Endodermal cell (in vitro differentiated cells): ENCODE measurements at regions not wholly inside any gene's neighbourhood (a gene's known extent, or its start where the extent isn't known, plus 50 kb on each side); places are given as distances from the start of the nearest gene placed in this dataset.

Experiments used
- DNase-seq: peaks from one replicate; pipeline ENCODE4 v3.0.0-alpha.2; 2017
- H3K27ac ChIP-seq: 2 replicates; pipeline ENCODE4 v1.5.1; 2013; ENCODE audit warnings: mild to moderate bottlenecking, low read depth, low read length, moderate library complexity
- H3K27me3 ChIP-seq: 2 replicates; pipeline ENCODE4 v1.6.1; 2013; ENCODE audit warnings: mild to moderate bottlenecking, low read length, moderate library complexity; ENCODE audit not compliant: insufficient read depth, control insufficient read depth, poor library complexity, severe bottlenecking
- H3K36me3 ChIP-seq: 2 replicates; pipeline ENCODE4 v1.7.0; 2013; ENCODE audit warnings: mild to moderate bottlenecking, low read length, moderate library complexity; ENCODE audit not compliant: control insufficient read depth, insufficient read depth
- H3K4me1 ChIP-seq: one replicate; pipeline ENCODE4 v1.7.0; 2013; ENCODE audit warnings: low read length; ENCODE audit not compliant: control insufficient read depth, insufficient read depth
- H3K4me3 ChIP-seq: 2 replicates; pipeline ENCODE4 v1.5.1; 2013; ENCODE audit warnings: mild to moderate bottlenecking, low read length, moderate library complexity
- H3K9ac ChIP-seq: 2 replicates; pipeline ENCODE4 v1.6.1; 2013; ENCODE audit warnings: mild to moderate bottlenecking, low read length, moderate library complexity; ENCODE audit not compliant: poor library complexity, severe bottlenecking; ENCODE audit errors: extremely low read depth
- H3K9me3 ChIP-seq: 2 replicates; pipeline ENCODE4 v1.6.1; 2013; ENCODE audit warnings: mild to moderate bottlenecking, low read length, moderate library complexity; ENCODE audit not compliant: control insufficient read depth
- H3K27ac Mint-ChIP-seq: 2 replicates; pipeline ENCODE4 v1.8.0; 2020; ENCODE audit warnings: mixed read lengths
- H3K27me3 Mint-ChIP-seq: 2 replicates; pipeline ENCODE4 v1.8.0; 2021; ENCODE audit warnings: mild to moderate bottlenecking, mixed read lengths; ENCODE audit not compliant: insufficient read depth
- H3K36me3 Mint-ChIP-seq: 2 replicates; pipeline ENCODE4 v1.8.0; 2020; ENCODE audit warnings: low read depth, mixed read lengths
- H3K4me1 Mint-ChIP-seq: 2 replicates; pipeline ENCODE4 v1.8.0; 2020; ENCODE audit warnings: mixed read lengths
- H3K4me3 Mint-ChIP-seq: 2 replicates; pipeline ENCODE4 v1.8.0; 2020; ENCODE audit warnings: mild to moderate bottlenecking, moderate library complexity, mixed read lengths
- H3K9me3 Mint-ChIP-seq: 2 replicates; pipeline ENCODE4 v1.8.0; 2020; ENCODE audit warnings: mild to moderate bottlenecking, mixed read lengths
- CTCF ChIP-seq: fragments of 200-600 bp; sonication (generic); conservative IDR thresholded peaks from 2 replicates; pipeline ENCODE4 v1.5.0; 2021; ENCODE audit warnings: antibody characterized with exemption, mild to moderate bottlenecking
- WGBS, 2 experiments: methylation state at CpG; one replicate each; pipeline versions ENCODE4 v1.1.5 to v1.1.7; 2013; ENCODE audit warnings: missing lambda C conversion rate in 2 of 2, mixed read lengths in 1 of 2; ENCODE audit not compliant: insufficient coverage in 1 of 2, insufficient read length in 1 of 2; 5-methylcytosine and 5-hydroxymethylcytosine counted together

GRCh38 chr7:12136523-12136922 lies 74.6 kb upstream of the TMEM106B start:
- Mint-ChIP-seq H3K9me3 (no peaks in the 10 kb centered on the region), H3K27ac (no peak overlapping the region), H3K36me3 (no peaks in the 10 kb centered on the region), H3K27me3 (no peaks in the 10 kb centered on the region), H3K4me1 (no peaks in the 10 kb centered on the region), H3K4me3 (no peak overlapping the region)
- Histone ChIP-seq H3K4me1 (no peaks in the 10 kb centered on the region), H3K4me3 (no peak overlapping the region), H3K27me3 (no peaks in the 10 kb centered on the region), H3K9ac (no peak overlapping the region), H3K36me3 (no peaks in the 10 kb centered on the region), H3K9me3 (no peaks in the 10 kb centered on the region), H3K27ac (no peak overlapping the region)
- no peak for DNase-seq
- TF ChIP-seq CTCF, result no peak

GRCh38 chr7:12137283-12137682 lies 73.8 kb upstream of the TMEM106B start:
- H3K27me3 ChIP-seq, result no peaks in the 10 kb centered on the region
- no peaks in the 10 kb centered on the region for H3K9me3 Mint-ChIP-seq
- H3K9ac ChIP-seq, result no peak overlapping the region
- no peaks in the 10 kb centered on the region for H3K36me3 ChIP-seq
- no peaks in the 10 kb centered on the region for H3K27me3 Mint-ChIP-seq
- H3K4me3 ChIP-seq, result no peak overlapping the region
- H3K4me1 Mint-ChIP-seq, result no peaks in the 10 kb centered on the region
- no peak overlapping the region for H3K27ac ChIP-seq
- no peak overlapping the region for H3K4me3 Mint-ChIP-seq
- 0% methylated on average over 1 of the region's 1 CpG; no CpG with 5 or more reads in 1 of the 2 experiments for WGBS, 2 experiments
- H3K27ac Mint-ChIP-seq, result no peak overlapping the region
- no peaks in the 10 kb centered on the region for H3K36me3 Mint-ChIP-seq
- TF ChIP-seq CTCF, result no peak
- DNase-seq, result no peak
- no peaks in the 10 kb centered on the region for H3K9me3 ChIP-seq
- H3K4me1 ChIP-seq, result no peaks in the 10 kb centered on the region

GRCh38 chr7:12138421-12138820 lies 72.7 kb upstream of the TMEM106B start:
- H3K27ac ChIP-seq, result no peak overlapping the region
- H3K27ac Mint-ChIP-seq, result no peak overlapping the region

More at GRCh38 chr7:12138421-12138820, 72.7 kb upstream of the TMEM106B start:
- TF ChIP-seq CTCF, result no peak
- Histone ChIP-seq H3K9ac (no peak overlapping the region), H3K4me3 (no peak overlapping the region), H3K9me3 (no peaks in the 10 kb centered on the region), H3K36me3 (no peaks in the 10 kb centered on the region), H3K4me1 (no peaks in the 10 kb centered on the region), H3K27me3 (no peaks in the 10 kb centered on the region)
- Mint-ChIP-seq H3K36me3 (no peaks in the 10 kb centered on the region), H3K27me3 (no peaks in the 10 kb centered on the region), H3K4me1 (no peaks in the 10 kb centered on the region), H3K9me3 (no peaks in the 10 kb centered on the region), H3K4me3 (no peak overlapping the region)
- 94 to 96% methylated on average over 4 of the region's 4 CpGs for WGBS, 2 experiments
- no peak for DNase-seq
